ENCODE measurements at regions not wholly inside any gene's neighbourhood (a gene's known extent, or its start where the extent isn't known, plus 50 kb on each side); places are given as distances from the start of the nearest gene placed in this dataset.
A peak's percentile ranks its signal among the peaks of the same experiment; 100 is the strongest.
"Not testable (repeated sequence)": the region's sequence is repeated elsewhere in the genome, so short reads cannot be mapped to it uniquely, and the experiment has no call there.

- not testable (repeated sequence) for DNase-seq
These were observed 254.5 kb upstream of the PLGLB1 start for GRCh38 chr2:87275974-87276629.

DNA sequence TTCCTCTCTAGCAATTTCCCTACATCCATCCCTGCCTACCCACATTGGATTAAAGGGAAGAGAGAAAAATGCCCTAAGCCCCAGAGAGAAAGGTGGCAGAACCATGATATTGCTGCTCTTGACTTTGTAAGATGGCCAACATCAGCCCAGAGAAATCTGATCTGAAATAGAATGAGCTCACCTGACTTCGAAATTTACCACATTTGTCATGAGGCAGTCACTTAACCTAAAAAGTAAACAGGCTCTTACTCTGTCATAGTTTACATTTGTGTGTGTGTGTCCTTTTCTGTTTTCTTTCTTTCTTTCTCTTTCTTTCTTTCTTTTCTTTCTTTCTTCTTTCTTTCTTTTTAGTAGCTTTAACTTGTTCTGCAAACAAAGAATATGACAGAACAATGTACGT is 255.0 kb upstream of the PLGLB1 start:
- not testable (repeated sequence) for DNase-seq

DNA sequence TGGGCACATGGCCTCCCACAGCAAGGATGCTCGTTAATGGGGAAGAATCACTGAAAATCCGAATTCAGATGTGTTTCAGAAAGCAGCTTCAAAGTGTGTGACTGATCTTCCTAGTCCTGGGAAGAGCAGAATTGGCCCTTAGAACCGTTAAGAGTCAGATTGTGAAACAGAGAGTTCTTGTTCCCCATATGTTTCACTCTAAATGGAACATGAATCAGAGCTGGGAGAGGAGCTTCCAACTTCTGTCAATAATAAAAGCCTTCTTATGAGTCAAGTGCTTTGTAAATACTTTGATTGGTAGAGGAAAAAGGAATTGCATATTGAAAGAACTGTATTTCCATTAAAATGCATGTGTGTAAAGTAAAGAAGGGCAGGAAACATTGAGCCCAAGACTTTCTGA is 256.1 kb upstream of the PLGLB1 start:
- not testable (repeated sequence) for DNase-seq

DNA sequence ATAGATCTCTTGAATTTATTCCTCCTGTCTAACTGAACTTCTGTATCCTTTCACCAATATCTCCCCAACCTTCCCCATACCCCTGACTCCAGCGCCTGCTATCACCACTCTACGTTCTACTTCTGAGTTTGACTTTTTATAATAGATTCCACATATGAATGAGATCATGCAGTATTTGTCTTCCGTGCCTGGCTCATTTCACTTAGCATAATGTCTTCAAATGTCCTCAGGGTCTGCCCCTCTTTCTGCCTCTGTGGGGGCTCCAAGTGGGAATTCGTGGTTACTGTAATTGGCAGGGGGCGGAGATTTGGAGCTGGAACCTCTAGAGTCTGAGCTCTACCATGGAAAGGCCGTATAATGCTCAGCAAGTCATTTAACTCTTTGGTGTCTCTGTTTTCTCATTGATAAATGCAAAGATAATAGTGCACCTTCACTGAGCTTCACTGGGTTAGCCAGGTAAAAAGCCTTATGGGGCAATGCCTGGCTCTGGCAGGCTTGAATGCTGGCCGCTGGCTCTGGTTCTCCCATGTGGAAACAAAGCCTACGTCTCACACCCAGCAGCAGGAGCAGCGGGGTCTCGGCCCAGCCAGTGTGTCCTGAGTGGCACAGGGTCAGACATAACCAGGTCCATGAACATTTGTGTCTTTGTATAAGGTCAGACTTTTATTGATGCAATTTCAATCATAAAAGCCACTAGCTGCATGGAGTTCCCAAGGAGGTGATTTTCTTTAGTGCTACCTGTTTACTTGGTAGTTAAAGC is 259.1 kb upstream of the PLGLB1 start:
- DNase-seq = not testable (repeated sequence)

DNA sequence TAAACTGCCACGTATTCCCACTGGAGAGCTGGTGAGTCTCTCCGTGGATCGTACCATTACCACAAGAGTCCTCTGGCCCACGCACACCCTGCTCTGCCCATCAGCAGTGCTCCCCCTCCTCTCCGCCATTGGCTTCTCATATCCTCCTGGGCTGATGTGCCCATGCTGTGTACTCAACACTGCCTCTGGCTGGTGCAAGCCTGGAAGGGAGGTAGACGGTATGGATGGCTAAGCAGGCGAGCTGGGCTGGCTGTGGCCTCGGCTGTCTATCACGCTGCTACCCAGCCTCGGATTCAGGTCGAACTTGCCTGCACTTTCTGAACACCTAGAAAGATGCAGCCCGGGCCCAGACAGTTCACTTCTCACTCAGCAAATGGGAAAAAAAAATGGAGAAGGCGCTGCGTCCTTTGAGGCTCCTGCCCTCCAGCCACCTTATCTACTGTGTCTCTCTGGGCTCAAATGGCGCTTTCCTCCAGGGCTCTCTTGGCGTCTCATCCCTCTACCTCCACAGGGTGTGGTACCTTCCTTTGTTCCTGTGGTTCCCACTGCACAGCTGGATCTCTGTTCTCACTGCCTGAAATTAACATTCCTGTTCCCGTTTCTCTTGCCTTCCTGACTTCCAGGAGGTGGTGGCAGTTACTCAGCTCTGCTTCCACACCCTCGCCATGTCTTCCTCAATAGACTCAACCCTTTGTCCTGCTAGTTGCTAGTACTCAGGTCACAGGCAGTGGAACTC is 262.3 kb upstream of the PLGLB1 start:
- not testable (repeated sequence) for DNase-seq

DNA sequence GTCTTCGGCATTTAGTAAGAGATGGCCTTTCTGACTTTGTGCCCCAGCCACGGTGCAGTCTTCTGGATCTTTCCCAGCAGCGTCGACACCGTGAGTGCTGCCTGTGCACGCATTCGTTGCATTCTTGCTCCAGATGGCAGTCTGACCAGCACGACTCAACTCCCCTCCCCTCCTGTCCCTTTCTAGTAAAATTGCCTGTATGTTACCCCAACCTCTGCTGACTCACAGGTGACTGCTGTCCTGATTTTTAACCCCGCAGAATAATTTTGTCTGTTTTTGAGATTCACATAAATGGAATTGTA is 262.8 kb upstream of the PLGLB1 start:
- not testable (repeated sequence) for DNase-seq

- not testable (repeated sequence) for DNase-seq
These were observed 263.5 kb upstream of the PLGLB1 start for GRCh38 chr2:87285139-87285538.

DNA sequence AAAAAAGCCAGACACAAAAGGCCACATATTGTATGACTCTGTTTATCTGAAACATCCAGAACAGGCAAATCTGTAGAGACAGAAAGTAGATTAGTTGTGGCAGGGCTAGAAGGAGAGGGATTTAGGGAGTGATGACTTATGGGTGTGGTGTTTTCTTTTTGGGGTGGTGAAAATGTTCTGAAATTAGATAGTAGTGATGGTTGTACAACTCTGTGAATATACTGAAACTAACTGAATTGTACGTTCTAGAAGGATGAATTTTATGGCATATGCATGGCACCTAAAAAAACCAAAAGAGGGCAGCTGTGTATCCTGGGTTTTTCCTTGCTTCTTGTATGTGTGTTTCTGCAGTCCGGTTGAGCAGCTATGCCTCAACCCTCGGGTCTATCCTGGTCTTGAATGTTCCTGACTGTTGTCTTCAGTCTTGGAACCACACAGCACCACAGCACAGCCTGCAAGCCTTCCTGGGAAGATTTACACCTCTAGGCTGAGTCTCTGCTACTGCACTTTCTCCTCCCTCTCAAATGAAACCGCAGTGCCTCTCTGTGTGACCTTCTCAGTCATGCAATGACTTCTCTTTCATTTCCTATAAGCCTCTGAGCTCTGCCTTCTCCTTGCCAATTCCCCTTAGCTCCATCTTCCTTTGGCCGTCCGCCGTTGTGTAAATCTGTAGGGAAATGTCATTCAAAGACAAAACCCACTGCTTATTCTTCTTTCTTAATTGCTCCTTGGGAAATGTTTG is 269.1 kb upstream of the PLGLB1 start:
- not testable (repeated sequence) for DNase-seq

GRCh38 chr2:87291400-87292200 is 270.0 kb upstream of the PLGLB1 start:
- DNase-seq = not testable (repeated sequence)

- not testable (repeated sequence) for DNase-seq
These were observed 272.4 kb upstream of the PLGLB1 start for GRCh38 chr2:87293931-87294594.

- DNase-seq = not testable (repeated sequence)
These were observed 273.5 kb upstream of the PLGLB1 start for GRCh38 chr2:87295135-87295534.

DNA sequence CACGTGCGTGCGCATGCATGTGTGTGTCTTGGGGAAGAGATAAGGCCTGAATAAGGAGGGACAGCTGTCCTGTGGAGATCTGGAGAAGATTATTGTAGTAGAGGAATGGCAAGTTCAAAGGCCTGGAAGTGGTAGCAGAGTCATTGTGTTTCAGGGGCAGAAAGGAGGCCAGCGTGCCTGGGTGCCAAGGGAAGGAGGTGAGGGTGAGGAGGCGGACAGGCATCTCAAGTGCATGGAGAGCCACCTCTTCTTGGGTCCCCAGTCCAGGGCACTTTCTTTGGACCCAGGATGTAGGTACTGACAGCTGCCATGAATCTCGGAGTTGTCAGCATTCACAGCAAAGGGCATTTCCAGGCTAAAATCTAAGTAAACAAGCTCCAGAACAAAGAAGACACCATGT is 279.7 kb upstream of the PLGLB1 start:
- DNase-seq = not testable (repeated sequence)

DNA sequence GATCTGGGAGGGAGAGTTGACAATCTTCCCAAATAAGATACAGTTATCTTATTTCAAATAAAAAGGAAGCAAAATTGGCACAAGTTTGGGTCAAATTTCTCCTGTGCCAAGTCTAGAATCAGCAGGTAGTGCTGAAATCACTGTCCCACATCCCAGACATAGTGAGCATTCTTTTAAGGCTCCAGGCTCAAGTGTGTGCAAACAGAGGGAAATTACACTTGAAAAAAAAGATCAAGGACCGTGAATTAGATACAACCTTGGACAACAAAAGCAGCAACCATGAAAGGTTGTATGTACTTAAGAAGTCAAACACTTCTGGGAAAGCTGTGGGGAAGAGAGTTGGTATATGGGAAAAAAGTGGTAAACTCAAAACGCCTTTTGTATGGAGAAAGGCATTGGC is 280.2 kb upstream of the PLGLB1 start:
- DNase-seq = not testable (repeated sequence)

DNA sequence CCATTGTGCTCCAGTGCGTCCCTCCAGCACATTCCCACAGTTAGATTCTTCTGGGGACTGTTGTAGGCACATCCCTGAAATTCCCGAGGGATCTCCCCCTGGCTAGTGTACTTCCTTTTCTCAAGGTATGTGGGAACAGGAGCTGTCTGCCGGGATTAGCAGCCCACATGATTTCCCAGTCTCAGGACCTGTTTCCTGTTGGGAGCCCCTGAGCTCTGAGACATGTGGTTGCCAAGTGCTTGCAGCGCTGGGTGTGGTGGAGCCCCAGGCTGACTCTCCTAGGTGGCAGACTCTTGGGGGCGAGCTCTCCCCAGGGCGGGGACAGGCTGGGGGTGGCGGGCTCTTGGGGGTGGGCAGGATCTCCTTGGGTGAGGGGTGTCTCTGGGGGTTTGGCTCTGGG is 287.0 kb upstream of the PLGLB1 start:
- not testable (repeated sequence) for DNase-seq

DNA sequence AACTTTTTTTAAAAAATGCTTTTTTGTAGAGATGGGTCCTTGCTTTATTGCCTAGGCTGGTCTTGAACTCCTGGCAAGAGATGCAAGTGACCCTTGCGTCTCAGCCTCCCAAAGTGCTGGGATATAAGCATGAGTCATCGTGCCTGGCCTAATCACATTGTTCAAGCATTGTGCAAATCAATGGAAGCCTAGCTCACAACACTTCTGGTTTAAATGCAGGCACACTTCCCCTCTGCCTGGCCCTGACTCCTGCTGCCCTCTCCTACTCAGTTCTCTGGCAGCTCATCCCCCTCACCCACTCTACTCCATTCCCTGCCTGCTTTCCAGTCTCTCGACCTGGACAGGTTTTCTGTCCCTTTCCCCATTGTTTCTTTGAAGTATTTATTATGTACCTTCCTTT is 288.1 kb upstream of the PLGLB1 start:
- not testable (repeated sequence) for DNase-seq

- not testable (repeated sequence) for DNase-seq
These were observed 290.3 kb upstream of the PLGLB1 start for GRCh38 chr2:87311896-87312441.

- DNase-seq = not testable (repeated sequence)
These were observed 293.0 kb upstream of the PLGLB1 start for GRCh38 chr2:87314622-87315021.

- not testable (repeated sequence) for DNase-seq
These were observed 293.7 kb upstream of the PLGLB1 start for GRCh38 chr2:87315183-87315902.

DNA sequence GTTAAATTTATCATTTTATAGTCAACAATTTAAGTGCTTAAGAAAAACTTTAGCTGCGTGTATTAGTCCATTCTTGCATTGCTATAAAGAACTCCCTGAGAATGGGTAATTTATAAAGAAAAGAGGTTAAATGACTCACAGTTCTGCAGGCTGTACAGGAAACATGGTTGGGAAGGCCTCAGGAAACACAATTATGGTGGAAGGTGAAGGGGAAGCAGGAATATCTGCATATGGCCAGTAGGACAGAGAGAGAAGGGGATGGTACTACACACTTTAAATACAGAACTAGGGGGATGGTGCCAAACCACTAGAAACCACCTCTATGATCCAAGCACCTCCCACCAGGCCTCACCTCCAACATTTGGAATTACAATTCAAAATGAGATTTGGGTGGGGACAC is 295.5 kb upstream of the PLGLB1 start:
- DNase-seq = not testable (repeated sequence)

GRCh38 chr2:87318814-87319491 is 297.3 kb upstream of the PLGLB1 start:
- peak; percentile 81 for DNase-seq

Data from fibroblast of skin of right quadriceps (primary cell).